ENCODE measurements at regions not wholly inside any gene's neighbourhood (a gene's known extent, or its start where the extent isn't known, plus 50 kb on each side); places are given as distances from the start of the nearest gene placed in this dataset.

DNA sequence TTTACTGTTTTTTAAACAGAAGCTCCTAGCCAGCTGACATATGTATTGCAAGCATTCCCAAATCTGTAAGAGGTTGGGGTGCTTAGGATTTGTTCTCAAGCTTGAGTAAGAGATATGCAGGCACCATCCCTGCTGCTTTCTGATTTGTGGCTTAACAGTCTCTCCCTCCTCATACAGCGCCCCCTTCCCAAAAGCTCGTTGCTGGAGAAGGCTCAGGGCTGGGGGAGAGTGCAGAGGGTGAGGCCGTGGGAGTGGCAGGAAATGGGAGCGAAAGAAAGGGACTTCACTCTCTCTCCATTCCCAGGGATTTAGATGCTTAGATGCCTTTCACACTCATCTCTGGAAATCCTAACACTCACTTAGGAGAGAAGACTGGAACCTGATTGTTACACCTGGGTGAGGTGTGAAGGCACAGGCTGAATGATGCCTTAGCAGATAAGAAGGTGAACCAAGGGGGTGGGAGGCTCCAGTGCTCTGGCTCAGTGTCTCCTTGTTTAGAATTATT, 172.0 kb downstream of the C12orf75 start:
- TF ChIP-seq, protein P1, sequence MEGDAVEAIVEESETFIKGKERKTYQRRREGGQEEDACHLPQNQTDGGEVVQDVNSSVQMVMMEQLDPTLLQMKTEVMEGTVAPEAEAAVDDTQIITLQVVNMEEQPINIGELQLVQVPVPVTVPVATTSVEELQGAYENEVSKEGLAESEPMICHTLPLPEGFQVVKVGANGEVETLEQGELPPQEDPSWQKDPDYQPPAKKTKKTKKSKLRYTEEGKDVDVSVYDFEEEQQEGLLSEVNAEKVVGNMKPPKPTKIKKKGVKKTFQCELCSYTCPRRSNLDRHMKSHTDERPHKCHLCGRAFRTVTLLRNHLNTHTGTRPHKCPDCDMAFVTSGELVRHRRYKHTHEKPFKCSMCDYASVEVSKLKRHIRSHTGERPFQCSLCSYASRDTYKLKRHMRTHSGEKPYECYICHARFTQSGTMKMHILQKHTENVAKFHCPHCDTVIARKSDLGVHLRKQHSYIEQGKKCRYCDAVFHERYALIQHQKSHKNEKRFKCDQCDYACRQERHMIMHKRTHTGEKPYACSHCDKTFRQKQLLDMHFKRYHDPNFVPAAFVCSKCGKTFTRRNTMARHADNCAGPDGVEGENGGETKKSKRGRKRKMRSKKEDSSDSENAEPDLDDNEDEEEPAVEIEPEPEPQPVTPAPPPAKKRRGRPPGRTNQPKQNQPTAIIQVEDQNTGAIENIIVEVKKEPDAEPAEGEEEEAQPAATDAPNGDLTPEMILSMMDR (IDR thresholded peaks at IDR 0.05; ENCODE audit: low read length) = no peak
- no peak for TF ChIP-seq EZH2 (IDR thresholded peaks at IDR 0.05; ENCODE audit: borderline replicate concordance, low read length)

Data from OCI-LY1 (cell line).